ENCODE measurements at regions not wholly inside any gene's neighbourhood (a gene's known extent, or its start where the extent isn't known, plus 50 kb on each side); places are given as distances from the start of the nearest gene placed in this dataset.

DNA sequence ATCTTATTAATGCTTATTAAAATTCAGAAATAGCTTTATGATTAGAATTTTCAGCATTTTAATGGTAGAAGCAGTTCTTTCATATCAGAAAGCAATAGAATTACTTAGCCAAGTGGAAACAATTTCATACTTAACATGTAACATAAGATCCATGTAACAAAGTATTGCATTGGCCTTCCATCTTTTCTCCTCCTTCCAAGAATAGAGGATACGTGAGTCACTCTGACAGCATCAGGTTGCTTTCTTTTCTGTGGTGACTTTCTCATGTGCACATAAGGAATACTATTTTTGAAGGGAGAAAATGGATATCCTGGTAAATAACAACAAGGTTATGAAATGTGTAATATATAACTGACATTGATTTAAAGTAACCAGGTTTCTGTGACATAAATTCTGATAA, 272.2 kb downstream of the ANXA1 start:
- TF ChIP-seq, protein P1, sequence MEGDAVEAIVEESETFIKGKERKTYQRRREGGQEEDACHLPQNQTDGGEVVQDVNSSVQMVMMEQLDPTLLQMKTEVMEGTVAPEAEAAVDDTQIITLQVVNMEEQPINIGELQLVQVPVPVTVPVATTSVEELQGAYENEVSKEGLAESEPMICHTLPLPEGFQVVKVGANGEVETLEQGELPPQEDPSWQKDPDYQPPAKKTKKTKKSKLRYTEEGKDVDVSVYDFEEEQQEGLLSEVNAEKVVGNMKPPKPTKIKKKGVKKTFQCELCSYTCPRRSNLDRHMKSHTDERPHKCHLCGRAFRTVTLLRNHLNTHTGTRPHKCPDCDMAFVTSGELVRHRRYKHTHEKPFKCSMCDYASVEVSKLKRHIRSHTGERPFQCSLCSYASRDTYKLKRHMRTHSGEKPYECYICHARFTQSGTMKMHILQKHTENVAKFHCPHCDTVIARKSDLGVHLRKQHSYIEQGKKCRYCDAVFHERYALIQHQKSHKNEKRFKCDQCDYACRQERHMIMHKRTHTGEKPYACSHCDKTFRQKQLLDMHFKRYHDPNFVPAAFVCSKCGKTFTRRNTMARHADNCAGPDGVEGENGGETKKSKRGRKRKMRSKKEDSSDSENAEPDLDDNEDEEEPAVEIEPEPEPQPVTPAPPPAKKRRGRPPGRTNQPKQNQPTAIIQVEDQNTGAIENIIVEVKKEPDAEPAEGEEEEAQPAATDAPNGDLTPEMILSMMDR (IDR thresholded peaks at IDR 0.05), result no peak
- TF ChIP-seq POLR2AphosphoS5 (IDR thresholded peaks at IDR 0.05; ENCODE audit: low read depth, low read length) (no peak), MEF2A (IDR thresholded peaks at IDR 0.05; ENCODE audit: borderline replicate concordance, low read depth) (no peak), RFX5 (IDR thresholded peaks at IDR 0.05; ENCODE audit: low read length) (no peak), MXI1 (IDR thresholded peaks at IDR 0.05; ENCODE audit: low read depth, low read length) (no peak)
- TF ChIP-seq, protein P2, sequence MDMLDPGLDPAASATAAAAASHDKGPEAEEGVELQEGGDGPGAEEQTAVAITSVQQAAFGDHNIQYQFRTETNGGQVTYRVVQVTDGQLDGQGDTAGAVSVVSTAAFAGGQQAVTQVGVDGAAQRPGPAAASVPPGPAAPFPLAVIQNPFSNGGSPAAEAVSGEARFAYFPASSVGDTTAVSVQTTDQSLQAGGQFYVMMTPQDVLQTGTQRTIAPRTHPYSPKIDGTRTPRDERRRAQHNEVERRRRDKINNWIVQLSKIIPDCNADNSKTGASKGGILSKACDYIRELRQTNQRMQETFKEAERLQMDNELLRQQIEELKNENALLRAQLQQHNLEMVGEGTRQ (IDR thresholded peaks at IDR 0.05; ENCODE audit: borderline replicate concordance, low read depth, low read length), result no peak

All from SK-N-SH (cell line).